Stimulated activated naive B cell treated with anti-CD40 and anti-IgM and Interleukin-4, amounts not matched to agents 10 μg/mL and 1 μg/mL and 100 μg/mL, for 72 hours (primary cell): ENCODE measurements at regions not wholly inside any gene's neighbourhood (a gene's known extent, or its start where the extent isn't known, plus 50 kb on each side); places are given as distances from the start of the nearest gene placed in this dataset.

Experiments used
- ATAC-seq, 2 donors: fragments of 150-1000 bp; cut with Tn5 transposase; replicated peaks; 2 replicates each; pipeline ENCODE4 v1.10.0; 2021; ENCODE audit warnings: moderate library complexity in 1 of 2
- DNase-seq: peaks from one replicate; pipeline ENCODE4 v3.0.0; 2021
- H3K27ac Mint-ChIP-seq: one replicate; pipeline ENCODE4 v1.8.0; 2022; ENCODE audit warnings: mild to moderate bottlenecking, mixed read lengths
- H3K27me3 Mint-ChIP-seq, 2 donors: one replicate each; pipeline ENCODE4 v1.8.0; 2022; ENCODE audit warnings: mixed read lengths in 2 of 2
- H3K36me3 Mint-ChIP-seq, 2 donors: one replicate each; pipeline ENCODE4 v1.8.0; 2022; ENCODE audit warnings: mixed read lengths in 2 of 2, mild to moderate bottlenecking in 1 of 2
- H3K4me1 Mint-ChIP-seq, 2 donors: one replicate each; pipeline ENCODE4 v1.8.0; 2022; ENCODE audit warnings: mixed read lengths in 2 of 2, mild to moderate bottlenecking in 1 of 2
- H3K4me3 Mint-ChIP-seq, 2 donors: one replicate each; pipeline ENCODE4 v1.8.0; 2022; ENCODE audit warnings: mild to moderate bottlenecking in 2 of 2, mixed read lengths in 2 of 2, moderate library complexity in 1 of 2
- H3K9me3 Mint-ChIP-seq, 2 donors: one replicate each; pipeline ENCODE4 v1.8.0; 2022; ENCODE audit warnings: mixed read lengths in 2 of 2, mild to moderate bottlenecking in 1 of 2

- DNase-seq (no peak), ATAC-seq (no peak)
- H3K27ac Mint-ChIP-seq, result no peak overlapping the region
- H3K4me3 Mint-ChIP-seq, result no peak overlapping the region
- no peaks in the 10 kb centered on the region for H3K27me3 Mint-ChIP-seq
- H3K4me1 Mint-ChIP-seq, result no peaks in the 10 kb centered on the region
- no peaks in the 10 kb centered on the region for H3K36me3 Mint-ChIP-seq
- no peaks in the 10 kb centered on the region for H3K9me3 Mint-ChIP-seq
Measured at GRCh38 chr13:38191016-38191415, 158.6 kb upstream of the UFM1 start.

- ATAC-seq, result peak in 1 of 2 donors; percentile 41
- peaks cover 7 to 8% of the 10 kb centered on the region in 2 donors for H3K4me1 Mint-ChIP-seq
- H3K27me3 Mint-ChIP-seq, result no peaks in the 10 kb centered on the region
- no peaks in the 10 kb centered on the region for H3K36me3 Mint-ChIP-seq
- H3K9me3 Mint-ChIP-seq, result no peaks in the 10 kb centered on the region
- H3K27ac Mint-ChIP-seq, result no peak overlapping the region
- H3K4me3 Mint-ChIP-seq, result peak overlapping the region; percentile 65 to 72
- no peak for DNase-seq
Measured at GRCh38 chr13:38180670-38181069, 169.0 kb upstream of the UFM1 start.

GRCh38 chr13:38180126-38180525 is 169.5 kb upstream of the UFM1 start:
- DNase-seq, result no peak
- no peak for ATAC-seq
- H3K27ac Mint-ChIP-seq, result no peak overlapping the region
- H3K4me1 Mint-ChIP-seq, result peaks cover 7 to 8% of the 10 kb centered on the region in 2 donors
- H3K4me3 Mint-ChIP-seq, result peak overlapping the region in 1 of 2 donors; percentile 72
- H3K27me3 Mint-ChIP-seq, result no peaks in the 10 kb centered on the region
- H3K9me3 Mint-ChIP-seq, result no peaks in the 10 kb centered on the region
- H3K36me3 Mint-ChIP-seq, result no peaks in the 10 kb centered on the region

GRCh38 chr13:38176664-38177063 is 173.0 kb upstream of the UFM1 start:
- peaks cover 7 to 8% of the 10 kb centered on the region in 2 donors for H3K4me1 Mint-ChIP-seq
- no peak for ATAC-seq
- H3K36me3 Mint-ChIP-seq, result no peaks in the 10 kb centered on the region
- no peak for DNase-seq
- no peaks in the 10 kb centered on the region for H3K27me3 Mint-ChIP-seq
- no peaks in the 10 kb centered on the region for H3K9me3 Mint-ChIP-seq
- H3K27ac Mint-ChIP-seq, result no peak overlapping the region
- no peak overlapping the region for H3K4me3 Mint-ChIP-seq

- no peaks in the 10 kb centered on the region for H3K27me3 Mint-ChIP-seq
Measured at GRCh38 chr13:38173403-38173802, 176.2 kb upstream of the UFM1 start.

GRCh38 chr13:38167164-38167822 is 182.4 kb upstream of the UFM1 start:
- Mint-ChIP-seq H3K4me1 (peaks cover 6 to 7% of the 10 kb centered on the region in 2 donors), H3K9me3 (no peaks in the 10 kb centered on the region), H3K36me3 (no peaks in the 10 kb centered on the region), H3K27ac (no peak overlapping the region), H3K27me3 (no peaks in the 10 kb centered on the region), H3K4me3 (no peak overlapping the region)
- ATAC-seq (peak; percentile 79 to 90), DNase-seq (no peak)

More at GRCh38 chr13:38173403-38173802, 176.2 kb upstream of the UFM1 start:
- no peak for DNase-seq
- Mint-ChIP-seq H3K4me1 (no peaks in the 10 kb centered on the region), H3K36me3 (no peaks in the 10 kb centered on the region), H3K9me3 (no peaks in the 10 kb centered on the region), H3K4me3 (no peak overlapping the region), H3K27ac (no peak overlapping the region)
- no peak for ATAC-seq

DNA sequence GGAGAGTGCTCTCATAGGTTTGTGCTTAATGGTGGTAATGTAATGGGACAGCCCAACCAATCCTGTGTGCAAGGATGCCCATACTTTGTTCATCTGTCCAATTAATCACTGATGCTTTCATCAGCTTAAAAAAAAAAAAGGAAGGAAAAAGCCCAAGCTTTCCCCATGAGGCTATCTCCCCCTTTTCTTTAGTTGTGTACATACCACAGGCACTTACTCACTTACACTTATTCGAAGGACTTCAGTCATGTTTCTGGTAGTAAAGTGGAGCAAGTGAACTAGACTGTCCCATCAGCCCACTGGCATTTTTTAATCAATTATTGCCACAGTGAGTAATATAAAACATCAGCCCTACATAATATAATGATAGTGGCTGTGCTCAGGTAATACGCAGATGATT is 183.5 kb upstream of the UFM1 start:
- DNase-seq (no peak), ATAC-seq (no peak)
- no peak overlapping the region for H3K27ac Mint-ChIP-seq
- H3K9me3 Mint-ChIP-seq, result no peaks in the 10 kb centered on the region
- H3K4me1 Mint-ChIP-seq, result peaks cover 6 to 7% of the 10 kb centered on the region in 2 donors
- no peaks in the 10 kb centered on the region for H3K36me3 Mint-ChIP-seq
- no peak overlapping the region for H3K4me3 Mint-ChIP-seq
- no peaks in the 10 kb centered on the region for H3K27me3 Mint-ChIP-seq

DNA sequence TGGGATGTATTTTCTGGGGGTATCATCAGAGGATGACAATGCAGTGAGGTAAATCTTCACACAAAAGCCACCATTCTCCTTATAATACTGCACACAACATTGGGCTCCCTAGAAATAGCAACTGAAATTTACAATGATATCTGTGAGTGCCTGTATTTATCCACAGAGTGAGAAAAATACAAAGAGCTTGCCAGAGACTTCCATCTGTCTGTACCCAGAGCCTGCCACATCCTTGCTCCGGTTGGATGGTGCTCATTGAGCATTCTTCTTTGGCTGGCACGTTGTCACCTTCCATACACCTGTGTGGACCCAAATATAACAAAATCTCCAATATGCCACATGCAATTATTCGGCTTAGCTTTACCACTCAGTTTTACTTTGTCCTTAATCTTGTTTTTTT is 189.5 kb upstream of the UFM1 start:
- Mint-ChIP-seq H3K4me3 (no peak overlapping the region), H3K36me3 (no peaks in the 10 kb centered on the region), H3K4me1 (no peaks in the 10 kb centered on the region), H3K27ac (no peak overlapping the region), H3K27me3 (no peaks in the 10 kb centered on the region), H3K9me3 (peaks cover 0 to 3% of the 10 kb centered on the region in 2 donors)
- ATAC-seq (no peak), DNase-seq (no peak)

DNA sequence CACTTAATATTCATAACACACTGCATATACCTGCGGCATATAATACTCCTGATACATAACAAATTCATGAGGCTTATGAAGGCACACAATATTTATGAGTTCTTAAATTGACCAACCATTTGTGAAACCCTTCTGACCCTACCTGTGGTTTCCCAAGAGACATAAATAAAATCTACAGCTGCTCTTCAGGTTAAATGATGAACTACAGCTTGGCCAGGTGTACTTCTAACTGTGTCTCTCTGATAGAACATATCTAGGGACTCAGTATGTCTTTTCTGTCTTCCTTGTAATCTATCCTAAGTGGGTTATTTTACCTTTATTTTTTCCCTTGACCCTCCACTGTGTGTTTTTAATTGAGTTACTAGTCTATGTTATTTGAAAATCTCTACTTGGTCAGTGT is 189.9 kb upstream of the UFM1 start:
- ATAC-seq, result no peak
- no peak overlapping the region for H3K4me3 Mint-ChIP-seq
- DNase-seq, result no peak
- peaks cover 0 to 3% of the 10 kb centered on the region in 2 donors for H3K9me3 Mint-ChIP-seq
- no peaks in the 10 kb centered on the region for H3K36me3 Mint-ChIP-seq
- H3K4me1 Mint-ChIP-seq, result no peaks in the 10 kb centered on the region
- no peak overlapping the region for H3K27ac Mint-ChIP-seq
- H3K27me3 Mint-ChIP-seq, result no peaks in the 10 kb centered on the region

DNA sequence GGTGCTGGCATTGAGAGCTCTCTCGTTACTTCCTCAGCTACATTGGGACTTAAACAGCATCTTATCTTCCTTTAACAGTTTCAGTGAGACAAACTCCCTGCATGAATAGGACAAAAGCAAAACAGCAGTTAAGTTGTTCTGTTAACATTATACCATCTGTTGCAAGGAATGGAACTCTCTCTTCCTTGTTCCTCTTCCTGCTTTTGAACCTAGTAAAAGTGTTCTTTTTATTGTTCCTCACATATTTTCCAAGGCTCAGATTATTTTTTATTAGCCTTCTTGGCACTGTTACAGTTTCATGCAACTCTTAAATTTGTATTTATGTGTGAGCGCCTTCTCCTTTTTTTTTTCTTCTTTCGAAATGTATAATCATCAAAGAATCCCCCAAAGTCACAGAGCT is 202.6 kb upstream of the UFM1 start:
- Mint-ChIP-seq H3K9me3 (peaks cover 2 to 3% of the 10 kb centered on the region in 2 donors), H3K27me3 (no peaks in the 10 kb centered on the region), H3K36me3 (no peaks in the 10 kb centered on the region), H3K4me3 (no peak overlapping the region), H3K27ac (no peak overlapping the region), H3K4me1 (no peaks in the 10 kb centered on the region)
- ATAC-seq, result no peak
- no peak for DNase-seq

DNA sequence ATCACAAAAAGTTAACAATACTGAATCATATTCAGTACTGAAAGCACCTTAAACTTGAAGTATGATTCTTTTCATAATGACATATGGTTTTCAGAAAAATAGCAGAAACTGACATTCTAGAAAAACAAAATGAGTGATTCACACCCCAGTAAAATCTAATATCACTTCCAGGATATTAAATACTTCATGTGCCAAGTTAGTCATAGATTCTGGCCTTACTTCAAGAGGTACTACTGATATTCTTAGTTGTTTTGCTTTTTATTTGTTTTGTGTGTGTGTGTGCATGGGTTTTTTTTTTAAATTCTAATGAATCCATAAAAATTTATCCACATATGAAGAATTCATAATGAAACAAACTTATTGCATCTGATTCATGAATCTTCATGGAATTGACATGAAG is 207.9 kb upstream of the UFM1 start:
- peaks cover 0 to 2% of the 10 kb centered on the region in 2 donors for H3K9me3 Mint-ChIP-seq
- no peak for DNase-seq
- no peaks in the 10 kb centered on the region for H3K4me1 Mint-ChIP-seq
- no peak overlapping the region for H3K27ac Mint-ChIP-seq
- H3K27me3 Mint-ChIP-seq, result no peaks in the 10 kb centered on the region
- H3K36me3 Mint-ChIP-seq, result no peaks in the 10 kb centered on the region
- ATAC-seq, result no peak
- H3K4me3 Mint-ChIP-seq, result no peak overlapping the region

GRCh38 chr13:38135592-38135991 is 214.1 kb upstream of the UFM1 start:
- DNase-seq (no peak), ATAC-seq (no peak)
- Mint-ChIP-seq H3K9me3 (peaks cover 0 to 5% of the 10 kb centered on the region in 2 donors), H3K36me3 (no peaks in the 10 kb centered on the region), H3K4me1 (no peaks in the 10 kb centered on the region), H3K27me3 (no peaks in the 10 kb centered on the region), H3K4me3 (no peak overlapping the region), H3K27ac (no peak overlapping the region)

GRCh38 chr13:38121267-38121666 is 228.4 kb upstream of the UFM1 start:
- DNase-seq, result no peak
- Mint-ChIP-seq H3K9me3 (peaks cover 2 to 6% of the 10 kb centered on the region in 2 donors), H3K4me1 (no peaks in the 10 kb centered on the region), H3K27me3 (no peaks in the 10 kb centered on the region), H3K27ac (no peak overlapping the region), H3K36me3 (no peaks in the 10 kb centered on the region), H3K4me3 (no peak overlapping the region)
- ATAC-seq, result no peak

- H3K4me3 Mint-ChIP-seq, result no peak overlapping the region
- H3K4me1 Mint-ChIP-seq, result no peaks in the 10 kb centered on the region
- ATAC-seq (no peak), DNase-seq (no peak)
- H3K27ac Mint-ChIP-seq, result no peak overlapping the region
- H3K36me3 Mint-ChIP-seq, result no peaks in the 10 kb centered on the region
- no peaks in the 10 kb centered on the region for H3K27me3 Mint-ChIP-seq
- peaks cover 9 to 10% of the 10 kb centered on the region in 2 donors for H3K9me3 Mint-ChIP-seq
Measured at GRCh38 chr13:38103851-38104250, 234.3 kb upstream of the TRPC4 start.

DNA sequence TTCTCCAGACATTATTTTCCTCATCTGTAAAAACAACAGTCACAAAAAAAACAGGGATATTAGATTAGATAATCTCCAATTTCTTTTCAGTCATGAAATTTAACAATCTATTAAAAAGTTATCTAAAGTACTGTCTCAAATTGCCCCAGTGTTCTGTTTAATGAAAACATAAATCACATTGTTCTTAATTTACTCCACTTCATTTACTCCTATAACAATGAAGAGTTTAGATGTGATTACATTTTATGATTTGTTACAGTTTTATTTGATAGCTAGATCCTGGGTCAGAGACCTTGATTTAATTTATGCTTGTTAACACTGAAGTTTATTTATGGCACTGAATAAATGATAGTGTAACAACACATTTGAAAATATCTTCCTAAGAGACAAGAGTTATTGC is 230.2 kb upstream of the TRPC4 start:
- Mint-ChIP-seq H3K36me3 (no peaks in the 10 kb centered on the region), H3K4me1 (no peaks in the 10 kb centered on the region), H3K4me3 (no peak overlapping the region), H3K27ac (no peak overlapping the region), H3K9me3 (no peaks in the 10 kb centered on the region), H3K27me3 (no peaks in the 10 kb centered on the region)
- ATAC-seq, result no peak
- DNase-seq, result no peak

GRCh38 chr13:38093425-38093824 is 223.9 kb upstream of the TRPC4 start:
- Mint-ChIP-seq H3K4me1 (no peaks in the 10 kb centered on the region), H3K36me3 (no peaks in the 10 kb centered on the region), H3K9me3 (peaks cover 0 to 4% of the 10 kb centered on the region in 2 donors)

More at GRCh38 chr13:38093425-38093824, 223.9 kb upstream of the TRPC4 start:
- Mint-ChIP-seq H3K4me3 (no peak overlapping the region), H3K27me3 (no peaks in the 10 kb centered on the region), H3K27ac (no peak overlapping the region)
- ATAC-seq (no peak), DNase-seq (no peak)
